Calu3 (cell line): ENCODE measurements at regions not wholly inside any gene's neighbourhood (a gene's known extent, or its start where the extent isn't known, plus 50 kb on each side); places are given as distances from the start of the nearest gene placed in this dataset.

ENCODE experiments used
- BruUV-seq: library from RNA; stranded (reverse); fragments of 400-500 nt; replicated peaks from 2 replicates; lab custom pipeline; 2021; lab: Mats Ljungman, UMichigan
- CTCF ChIA-PET: fragments of 300-600 bp; sonication (Branson Sonifier 250); formaldehyde crosslinking; loops from one replicate; lab custom pipeline; 2022; ENCODE audit warnings: antibody characterized with exemption; lab: Charles Lee
- DNase-seq: peaks from one replicate; pipeline ENCODE4 v3.0.0; 2022
- H3K27ac Mint-ChIP-seq: one replicate; pipeline ENCODE4 v1.8.0; 2022; ENCODE audit warnings: mixed read lengths; ENCODE audit not compliant: unreplicated experiment
- H3K27me3 Mint-ChIP-seq: one replicate; pipeline ENCODE4 v1.8.0; 2022; ENCODE audit warnings: mixed read lengths; ENCODE audit not compliant: unreplicated experiment
- H3K36me3 Mint-ChIP-seq: one replicate; pipeline ENCODE4 v1.8.0; 2022; ENCODE audit warnings: mild to moderate bottlenecking, moderate library complexity, mixed read lengths; ENCODE audit not compliant: insufficient read depth, unreplicated experiment
- H3K4me1 Mint-ChIP-seq: one replicate; pipeline ENCODE4 v1.8.0; 2022; ENCODE audit warnings: mild to moderate bottlenecking, low read depth, mixed read lengths; ENCODE audit not compliant: unreplicated experiment
- H3K4me3 Mint-ChIP-seq: one replicate; pipeline ENCODE4 v1.8.0; 2022; ENCODE audit warnings: mild to moderate bottlenecking, low read depth, moderate library complexity, mixed read lengths; ENCODE audit not compliant: unreplicated experiment
- H3K9me3 Mint-ChIP-seq: one replicate; pipeline ENCODE4 v1.8.0; 2022; ENCODE audit warnings: low read depth, mixed read lengths; ENCODE audit not compliant: unreplicated experiment
- CTCF ChIP-seq: fragments of 200-600 bp; IDR thresholded peaks from one replicate; pipeline ENCODE4 v1.8.0; 2022; ENCODE audit warnings: antibody characterized with exemption; ENCODE audit not compliant: unreplicated experiment
- intact Hi-C: fragments of 100-400 bp; cut with micrococcal nuclease; formaldehyde crosslinking; loops from one replicate; pipeline ENCODE4 v1.10.0; 2022; ENCODE audit not compliant: unreplicated experiment

- Mint-ChIP-seq H3K36me3 (no peaks in the 10 kb centered on the region), H3K9me3 (peaks cover 8% of the 10 kb centered on the region), H3K27me3 (no peaks in the 10 kb centered on the region), H3K4me1 (no peaks in the 10 kb centered on the region), H3K4me3 (no peak overlapping the region), H3K27ac (no peak overlapping the region)
- intact Hi-C loops = no loop called here
- CTCF ChIA-PET = no interaction called here
- no peak for DNase-seq
- TF ChIP-seq CTCF = no peak
- no TSS peak for BruUV-seq
Measured at GRCh38 chr5:21087766-21088165, 1099.8 kb upstream of the CDH18 start.

- H3K27me3 Mint-ChIP-seq = no peaks in the 10 kb centered on the region
Measured at GRCh38 chr5:21085791-21086190, 1097.8 kb upstream of the CDH18 start.

GRCh38 chr5:21071986-21072385, 1084.0 kb upstream of the CDH18 start:
- H3K4me1 Mint-ChIP-seq = no peaks in the 10 kb centered on the region
- TF ChIP-seq CTCF = no peak
- intact Hi-C loops = no loop called here
- no peak for DNase-seq
- H3K27ac Mint-ChIP-seq = no peak overlapping the region
- no peaks in the 10 kb centered on the region for H3K27me3 Mint-ChIP-seq
- BruUV-seq = no TSS peak
- H3K4me3 Mint-ChIP-seq = no peak overlapping the region
- CTCF ChIA-PET = no interaction called here
- no peaks in the 10 kb centered on the region for H3K36me3 Mint-ChIP-seq
- peaks cover 4% of the 10 kb centered on the region for H3K9me3 Mint-ChIP-seq

More at GRCh38 chr5:21085791-21086190, 1097.8 kb upstream of the CDH18 start:
- H3K36me3 Mint-ChIP-seq = no peaks in the 10 kb centered on the region
- BruUV-seq = no TSS peak
- CTCF ChIA-PET = no interaction called here
- no peak overlapping the region for H3K27ac Mint-ChIP-seq
- H3K4me3 Mint-ChIP-seq = no peak overlapping the region
- intact Hi-C loops = no loop called here
- no peak for DNase-seq
- H3K4me1 Mint-ChIP-seq = no peaks in the 10 kb centered on the region
- no peak for TF ChIP-seq CTCF
- H3K9me3 Mint-ChIP-seq = peaks cover 6% of the 10 kb centered on the region

- intact Hi-C loops = no loop called here
- CTCF ChIA-PET = no interaction called here
- no TSS peak for BruUV-seq
Measured at GRCh38 chr5:21071421-21071820, 1083.4 kb upstream of the CDH18 start.

More at GRCh38 chr5:21071421-21071820, 1083.4 kb upstream of the CDH18 start:
- Mint-ChIP-seq H3K27me3 (no peaks in the 10 kb centered on the region), H3K36me3 (no peaks in the 10 kb centered on the region), H3K27ac (no peak overlapping the region), H3K4me1 (no peaks in the 10 kb centered on the region), H3K9me3 (peaks cover 4% of the 10 kb centered on the region), H3K4me3 (no peak overlapping the region)
- TF ChIP-seq CTCF = no peak
- DNase-seq = no peak
